ENCODE measurements at regions not wholly inside any gene's neighbourhood (a gene's known extent, or its start where the extent isn't known, plus 50 kb on each side); places are given as distances from the start of the nearest gene placed in this dataset.

DNA sequence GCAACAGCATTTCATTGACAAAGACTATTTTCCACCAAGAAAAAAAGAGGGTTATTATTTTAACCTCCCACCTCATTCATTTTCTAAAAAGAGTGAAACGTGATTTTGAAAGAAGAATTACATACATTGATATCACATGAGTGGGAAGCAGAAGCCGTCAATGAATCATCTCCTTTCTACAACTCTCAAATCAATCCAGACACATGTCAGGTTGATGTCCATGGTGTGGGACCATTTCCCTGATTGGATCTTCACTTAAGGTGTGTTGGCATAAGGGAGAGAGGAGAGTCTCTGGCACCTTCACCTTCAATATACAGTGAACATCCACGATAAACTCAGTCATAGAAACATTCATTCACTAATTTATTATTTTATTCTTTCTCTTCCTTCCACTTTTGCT lies 1095.1 kb downstream of the BCL11B start:
- TF ChIP-seq POLR2AphosphoS5 (IDR thresholded peaks at IDR 0.05) (no peak), EP300 (IDR thresholded peaks at IDR 0.05) (no peak)

Measured in suprapubic skin (tissue), 4 donors.